Keratinocyte (primary cell): ENCODE measurements at regions not wholly inside any gene's neighbourhood (a gene's known extent, or its start where the extent isn't known, plus 50 kb on each side); places are given as distances from the start of the nearest gene placed in this dataset.

ENCODE experiments used
- DNase-seq: peaks from one replicate; pipeline ENCODE4 v3.0.0-alpha.2; 2011; ENCODE audit warnings: low read depth, missing footprints, low spot score
- FAIRE-seq: peaks from 2 replicates; lab custom pipeline; 2011; peaks lifted over from hg19 to GRCh38; lab: Jason Lieb, UNC
- H2AFZ ChIP-seq: 2 replicates; pipeline ENCODE4 v1.6.0; 2012; ENCODE audit warnings: low read length, control low read depth, inconsistent platforms; ENCODE audit not compliant: control insufficient read depth
- H3K27ac ChIP-seq: 2 replicates; pipeline ENCODE4 v1.5.1; 2011; ENCODE audit warnings: low read length; ENCODE audit not compliant: control insufficient read depth, insufficient read depth
- H3K27me3 ChIP-seq: 3 replicates; pipeline ENCODE4 v1.6.0; 2011; ENCODE audit warnings: low read length; ENCODE audit not compliant: control insufficient read depth, insufficient read depth; ENCODE audit errors: extremely low read depth
- H3K36me3 ChIP-seq, 2 experiments: 2 replicates in 1 of 2; 3 replicates in 1 of 2; pipeline ENCODE4 v1.5.1; 2011; ENCODE audit warnings: low read length in 2 of 2, mild to moderate bottlenecking in 1 of 2; ENCODE audit not compliant: control insufficient read depth in 2 of 2, insufficient read depth in 2 of 2; ENCODE audit errors: extremely low read depth in 1 of 2
- H3K4me1 ChIP-seq: 3 replicates; pipeline ENCODE4 v1.5.1; 2011; ENCODE audit warnings: low read length; ENCODE audit not compliant: control insufficient read depth, insufficient read depth; ENCODE audit errors: extremely low read depth
- H3K4me2 ChIP-seq: 3 replicates; pipeline ENCODE4 v1.6.0; 2011; ENCODE audit warnings: low read depth, low read length; ENCODE audit not compliant: control insufficient read depth, insufficient read depth; ENCODE audit errors: extremely low read depth
- H3K4me3 ChIP-seq, 3 experiments: fragments of 200-600 bp in 1 of 3; sonication (generic) in 1 of 3; 2 replicates in 2 of 3; 3 replicates in 1 of 3; pipeline ENCODE4 v1.5.1; 2011 to 2016; ENCODE audit warnings: low read length in 3 of 3, mild to moderate bottlenecking in 3 of 3, control low read depth in 2 of 3, inconsistent platforms in 1 of 3, low read depth in 1 of 3, mixed read lengths in 1 of 3, mixed run types in 1 of 3, moderate library complexity in 1 of 3; ENCODE audit not compliant: control insufficient read depth in 2 of 3, insufficient read depth in 2 of 3; ENCODE audit errors: extremely low read depth in 1 of 3
- H3K79me2 ChIP-seq: 2 replicates; pipeline ENCODE4 v1.6.0; 2012; ENCODE audit warnings: low read length; ENCODE audit not compliant: control insufficient read depth, insufficient read depth
- H3K9ac ChIP-seq: 3 replicates; pipeline ENCODE4 v1.6.0; 2011; ENCODE audit warnings: low read length; ENCODE audit not compliant: control insufficient read depth, insufficient read depth; ENCODE audit errors: extremely low read depth
- H3K9me1 ChIP-seq: 3 replicates; pipeline ENCODE4 v1.6.0; 2011; ENCODE audit warnings: low read length; ENCODE audit not compliant: control insufficient read depth, insufficient read depth; ENCODE audit errors: extremely low read depth
- H3K9me3 ChIP-seq: 2 replicates; pipeline ENCODE4 v1.5.1; 2012; ENCODE audit warnings: low read depth, low read length; ENCODE audit not compliant: control insufficient read depth
- H4K20me1 ChIP-seq: 3 replicates; pipeline ENCODE4 v1.6.0; 2011; ENCODE audit warnings: low read length; ENCODE audit not compliant: control insufficient read depth, insufficient read depth; ENCODE audit errors: extremely low read depth
- EZH2 ChIP-seq: IDR thresholded peaks from one replicate; pipeline ENCODE4 v1.6.1; 2012; ENCODE audit warnings: inconsistent platforms, mild to moderate bottlenecking, low read length, moderate library complexity
- dilution Hi-C: fragments of 300-500 bp; cut with MboI; formaldehyde crosslinking; loops from one replicate; pipeline ENCODE4 v1.7.0; 2020; ENCODE audit warnings: low sequenced_read_pairs; ENCODE audit not compliant: extremely low pct_ligation_motif_present
- TF ChIP-seq, protein P1 (sequence below), 3 experiments: IDR thresholded peaks in 1 of 3; conservative IDR thresholded peaks in 1 of 3; optimal IDR thresholded peaks in 1 of 3; 2 replicates in 2 of 3; 3 replicates in 1 of 3; pipeline versions ENCODE3 to v1.5.1; 2011; ENCODE audit warnings: low read length in 3 of 3, mild to moderate bottlenecking in 3 of 3, moderate library complexity in 2 of 3, control low read depth in 1 of 3, inconsistent platforms in 1 of 3; ENCODE audit not compliant: insufficient read depth in 2 of 3; ENCODE audit errors: extremely low read depth in 1 of 3

DNA sequence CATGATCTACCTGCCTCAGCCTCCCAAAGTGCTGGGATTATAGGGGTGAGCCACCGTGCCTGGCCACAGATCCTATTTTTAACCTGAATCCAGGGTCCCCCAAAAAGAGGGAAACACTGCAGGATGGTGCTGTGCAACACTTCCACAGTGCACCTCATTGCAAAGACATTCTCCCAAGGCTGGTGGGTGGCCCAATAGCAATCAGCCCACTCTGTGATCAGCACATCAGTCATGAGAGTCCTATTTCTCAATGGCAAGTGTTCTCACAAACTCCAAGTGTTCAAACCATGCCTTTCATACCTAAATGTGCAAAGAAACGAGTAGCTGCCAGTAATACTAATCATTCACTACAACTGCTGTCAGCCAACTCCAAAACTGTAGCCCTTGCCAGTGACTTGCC, 612.9 kb downstream of the CCER1 start:
- DNase-seq = no peak

GRCh38 chr12:90339837-90340236, 615.1 kb downstream of the CCER1 start:
- Histone ChIP-seq H3K4me2 (no peak overlapping the region), H3K4me1 (peaks cover 11% of the 10 kb centered on the region), H3K9me3 (no peaks in the 10 kb centered on the region)

More for the DNA sequence above, 612.9 kb downstream of the CCER1 start:
- Histone ChIP-seq H4K20me1 (no peaks in the 10 kb centered on the region), H2AFZ (no peak overlapping the region), H3K79me2 (no peaks in the 10 kb centered on the region), H3K9me1 (no peaks in the 10 kb centered on the region), H3K36me3 (no peaks in the 10 kb centered on the region), H3K4me1 (peaks cover 11% of the 10 kb centered on the region), H3K9ac (no peak overlapping the region), H3K4me3 (no peak overlapping the region), H3K9me3 (no peaks in the 10 kb centered on the region), H3K27ac (no peak overlapping the region), H3K27me3 (no peaks in the 10 kb centered on the region), H3K4me2 (no peak overlapping the region)
- dilution Hi-C loops = no loop called here
- FAIRE-seq = no peak
- TF ChIP-seq EZH2 = no peak
- TF ChIP-seq, protein P1, sequence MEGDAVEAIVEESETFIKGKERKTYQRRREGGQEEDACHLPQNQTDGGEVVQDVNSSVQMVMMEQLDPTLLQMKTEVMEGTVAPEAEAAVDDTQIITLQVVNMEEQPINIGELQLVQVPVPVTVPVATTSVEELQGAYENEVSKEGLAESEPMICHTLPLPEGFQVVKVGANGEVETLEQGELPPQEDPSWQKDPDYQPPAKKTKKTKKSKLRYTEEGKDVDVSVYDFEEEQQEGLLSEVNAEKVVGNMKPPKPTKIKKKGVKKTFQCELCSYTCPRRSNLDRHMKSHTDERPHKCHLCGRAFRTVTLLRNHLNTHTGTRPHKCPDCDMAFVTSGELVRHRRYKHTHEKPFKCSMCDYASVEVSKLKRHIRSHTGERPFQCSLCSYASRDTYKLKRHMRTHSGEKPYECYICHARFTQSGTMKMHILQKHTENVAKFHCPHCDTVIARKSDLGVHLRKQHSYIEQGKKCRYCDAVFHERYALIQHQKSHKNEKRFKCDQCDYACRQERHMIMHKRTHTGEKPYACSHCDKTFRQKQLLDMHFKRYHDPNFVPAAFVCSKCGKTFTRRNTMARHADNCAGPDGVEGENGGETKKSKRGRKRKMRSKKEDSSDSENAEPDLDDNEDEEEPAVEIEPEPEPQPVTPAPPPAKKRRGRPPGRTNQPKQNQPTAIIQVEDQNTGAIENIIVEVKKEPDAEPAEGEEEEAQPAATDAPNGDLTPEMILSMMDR (optimal IDR thresholded peaks at IDR 0.05 in 1 of 3, IDR thresholded peaks at IDR 0.05 in 1 of 3, conservative IDR thresholded peaks at IDR 0.05 in 1 of 3; ENCODE audit: extremely low read depth in 1 of 3, insufficient read depth in 2 of 3, low read length in 3 of 3) = no peak

More at GRCh38 chr12:90339837-90340236, 615.1 kb downstream of the CCER1 start:
- no peak overlapping the region for H3K27ac ChIP-seq
- no peaks in the 10 kb centered on the region for H3K79me2 ChIP-seq
- FAIRE-seq (no peak), DNase-seq (no peak)
- no peak overlapping the region for H2AFZ ChIP-seq
- TF ChIP-seq, protein P1 (optimal IDR thresholded peaks at IDR 0.05 in 1 of 3, IDR thresholded peaks at IDR 0.05 in 1 of 3, conservative IDR thresholded peaks at IDR 0.05 in 1 of 3; ENCODE audit: extremely low read depth in 1 of 3, insufficient read depth in 2 of 3, low read length in 3 of 3) = no peak
- TF ChIP-seq EZH2 = no peak
- no peaks in the 10 kb centered on the region for H3K9me1 ChIP-seq
- H4K20me1 ChIP-seq = no peaks in the 10 kb centered on the region
- H3K4me3 ChIP-seq = no peak overlapping the region
- dilution Hi-C loops = no loop called here
- H3K27me3 ChIP-seq = no peaks in the 10 kb centered on the region
- no peaks in the 10 kb centered on the region for H3K36me3 ChIP-seq
- no peak overlapping the region for H3K9ac ChIP-seq
